ENCODE measurements at regions not wholly inside any gene's neighbourhood (a gene's known extent, or its start where the extent isn't known, plus 50 kb on each side); places are given as distances from the start of the nearest gene placed in this dataset.

GRCh38 chr6:126529637-126530362 lies 189.9 kb downstream of the CENPW start:
- no peak for DNase-seq (ENCODE audit: low read depth)

DNA sequence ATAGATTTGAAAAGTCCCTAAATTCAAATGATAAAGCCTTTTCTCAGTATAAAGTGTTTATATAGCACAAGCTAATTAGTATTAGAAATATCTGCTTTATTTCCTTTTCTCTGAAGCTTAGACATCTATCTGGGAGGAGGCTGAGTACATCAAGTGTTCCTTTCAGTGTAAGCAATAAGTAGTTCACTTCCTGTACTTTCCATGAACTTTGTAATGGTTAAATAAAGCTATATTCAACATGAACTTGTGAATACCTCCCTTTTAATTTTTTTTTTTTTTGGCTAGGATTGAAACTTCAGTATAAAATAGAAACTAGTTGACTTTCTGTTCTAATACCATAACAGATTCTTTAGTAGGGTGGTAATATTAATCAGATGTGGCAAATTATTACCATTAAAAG lies 190.9 kb downstream of the CENPW start:
- no peak for DNase-seq (ENCODE audit: low read depth)

DNA sequence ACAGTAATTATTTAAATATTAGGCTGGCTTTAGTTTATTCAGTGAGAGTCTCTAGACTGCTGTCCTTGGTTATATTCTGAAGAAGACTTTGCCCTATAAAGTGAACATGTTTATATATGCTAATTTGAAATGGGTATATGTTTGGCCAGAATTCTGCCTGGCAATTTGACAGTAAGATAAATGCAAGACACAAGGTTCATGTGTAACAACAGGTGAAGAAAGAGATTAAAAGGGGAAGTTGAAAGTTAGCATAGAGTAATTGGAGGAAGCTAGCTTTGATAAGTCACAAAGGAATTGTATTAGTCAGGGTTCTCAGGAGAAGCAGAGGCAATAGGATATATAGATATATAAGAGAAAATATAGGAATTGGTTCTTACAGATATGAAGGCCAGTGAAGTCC lies 191.4 kb downstream of the CENPW start:
- DNase-seq (ENCODE audit: low read depth): no peak

- no peak for DNase-seq (ENCODE audit: low read depth)
These were observed 191.9 kb downstream of the CENPW start for GRCh38 chr6:126531840-126532239.

DNA sequence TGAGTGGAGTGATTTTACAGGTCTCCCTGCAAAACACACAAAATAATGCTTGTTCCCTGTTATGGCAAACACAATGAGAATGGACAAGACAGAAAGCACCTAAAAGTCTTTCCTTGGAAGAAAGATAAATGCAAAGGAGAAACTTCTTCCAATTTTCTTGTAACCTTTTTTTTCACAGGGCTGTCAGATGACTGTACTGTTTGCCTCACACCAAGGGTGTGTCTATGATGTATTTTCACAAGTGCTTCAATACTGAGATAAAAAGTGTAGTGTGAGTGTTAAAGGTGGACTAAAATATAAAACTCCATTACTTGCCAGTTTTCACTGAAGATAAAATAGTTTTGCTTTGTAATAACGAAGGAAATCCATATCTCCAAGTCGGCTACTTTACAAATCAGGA lies 194.5 kb downstream of the CENPW start:
- no peak for DNase-seq (ENCODE audit: low read depth)

GRCh38 chr6:126535138-126535537 lies 195.2 kb downstream of the CENPW start:
- no peak for DNase-seq (ENCODE audit: low read depth)

DNA sequence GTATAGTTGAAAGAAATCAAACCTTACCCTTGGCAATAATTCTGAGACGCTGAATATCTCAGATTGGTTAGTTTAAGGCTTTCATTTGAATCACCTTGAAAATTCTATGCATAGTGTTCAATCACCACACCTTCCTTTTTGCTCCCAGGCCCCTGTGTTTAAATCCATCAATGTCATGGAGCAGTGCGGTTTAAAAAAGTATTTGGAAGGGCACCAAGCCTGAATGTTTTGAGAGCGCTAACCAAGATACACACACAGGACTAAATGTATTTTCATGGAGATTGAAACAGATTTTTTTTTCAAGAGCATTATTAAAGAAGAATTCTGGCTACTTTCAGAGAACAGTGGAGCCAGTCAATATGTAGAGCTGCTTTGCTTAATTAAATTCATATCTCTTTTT lies 195.7 kb downstream of the CENPW start:
- DNase-seq (ENCODE audit: low read depth): no peak

DNA sequence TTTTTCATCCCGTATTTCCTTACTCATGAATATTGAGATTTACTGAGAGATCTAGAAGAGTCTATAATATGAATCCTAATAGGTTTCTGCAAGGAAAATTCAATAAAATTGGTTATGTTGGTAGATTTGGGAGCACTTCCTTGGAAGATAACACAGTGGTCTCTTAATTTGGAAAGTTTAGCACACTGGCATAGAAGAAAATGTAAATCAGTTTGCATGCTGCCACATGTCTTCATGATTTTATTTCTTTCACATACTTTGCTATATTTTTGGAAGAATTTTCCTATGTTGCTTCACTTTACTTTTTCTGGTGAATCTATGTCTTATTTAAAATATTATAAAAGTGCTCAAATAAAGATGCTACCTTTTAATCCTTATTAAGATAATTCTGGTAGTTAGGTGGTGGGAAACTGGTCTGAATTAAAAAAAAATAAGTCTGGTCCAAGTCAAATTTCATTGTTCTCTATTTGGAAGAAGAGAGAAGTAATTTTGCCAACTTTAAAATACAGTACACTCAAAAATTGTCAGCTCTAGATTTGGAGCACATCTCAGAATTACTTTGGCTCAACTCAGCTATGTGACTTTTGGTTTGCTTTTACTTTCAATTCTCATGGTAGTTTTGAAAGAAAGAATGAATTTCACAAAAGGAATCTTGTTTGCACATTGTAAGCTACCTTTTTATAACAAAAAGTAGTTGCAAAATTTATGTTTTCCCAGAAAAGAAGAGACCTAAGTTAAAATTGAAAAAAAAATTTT lies 197.3 kb downstream of the CENPW start:
- no peak for DNase-seq (ENCODE audit: low read depth)

DNA sequence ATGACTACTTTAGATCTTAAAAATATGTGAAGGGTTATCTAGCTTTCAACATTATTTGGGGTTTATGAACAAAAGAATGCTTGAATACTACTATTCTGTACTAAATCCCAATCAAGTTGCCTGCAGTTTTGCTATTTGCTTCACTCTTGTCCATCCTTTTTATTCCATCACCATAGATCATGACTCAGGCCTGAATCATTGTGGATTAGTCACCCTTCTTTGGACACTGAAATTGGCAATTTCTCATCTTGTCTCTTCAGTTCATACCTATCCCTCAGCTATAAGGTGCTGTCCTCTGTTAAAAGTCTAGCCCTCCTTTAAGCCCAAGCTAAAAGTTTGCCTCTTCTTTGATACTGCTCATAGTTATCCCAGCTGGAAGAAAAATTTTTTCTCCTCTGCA lies 199.1 kb downstream of the CENPW start:
- peak; percentile 22 for DNase-seq (ENCODE audit: low read depth)

- DNase-seq (ENCODE audit: low read depth): no peak
These were observed 200.2 kb downstream of the CENPW start for GRCh38 chr6:126540161-126540560.

- no peak for DNase-seq (ENCODE audit: low read depth)
These were observed 202.0 kb downstream of the CENPW start for GRCh38 chr6:126541806-126542491.

GRCh38 chr6:126546541-126547120 lies 206.7 kb downstream of the CENPW start:
- DNase-seq (ENCODE audit: low read depth): peak; percentile 4

- peak; percentile 12 for DNase-seq (ENCODE audit: low read depth)
These were observed 208.4 kb downstream of the CENPW start for GRCh38 chr6:126548300-126548699.

GRCh38 chr6:126550323-126550722 lies 210.4 kb downstream of the CENPW start:
- no peak for DNase-seq (ENCODE audit: low read depth)

GRCh38 chr6:126551832-126552231 lies 211.9 kb downstream of the CENPW start:
- no peak for DNase-seq (ENCODE audit: low read depth)

GRCh38 chr6:126553854-126554253 lies 213.9 kb downstream of the CENPW start:
- DNase-seq (ENCODE audit: low read depth): peak; percentile 5

- no peak for DNase-seq (ENCODE audit: low read depth)
These were observed 230.6 kb downstream of the CENPW start for GRCh38 chr6:126570507-126570906.

DNA sequence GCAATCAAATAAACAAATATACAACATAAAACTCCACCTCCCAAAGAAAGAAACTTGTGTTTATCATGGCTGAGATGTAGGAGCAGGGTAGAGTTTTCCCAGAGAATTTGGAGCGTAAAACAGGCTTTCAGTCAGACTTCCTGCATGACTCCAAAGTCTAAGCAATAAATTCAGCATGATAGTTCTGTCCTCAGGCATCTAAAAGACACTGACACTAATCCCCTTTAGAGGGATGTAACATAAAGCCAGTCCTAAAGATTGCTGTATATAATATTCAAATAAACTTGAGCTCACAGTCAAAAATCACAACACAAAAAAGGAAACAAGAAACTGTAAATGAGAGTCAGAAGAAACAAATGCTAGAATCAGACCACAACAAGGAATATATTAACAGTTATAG lies 234.4 kb downstream of the CENPW start:
- DNase-seq (ENCODE audit: low read depth): no peak

- no peak for DNase-seq (ENCODE audit: low read depth)
These were observed 241.4 kb downstream of the CENPW start for GRCh38 chr6:126581316-126581715.

- no peak for DNase-seq (ENCODE audit: low read depth)
These were observed 260.5 kb downstream of the CENPW start for GRCh38 chr6:126600258-126600916.

DNA sequence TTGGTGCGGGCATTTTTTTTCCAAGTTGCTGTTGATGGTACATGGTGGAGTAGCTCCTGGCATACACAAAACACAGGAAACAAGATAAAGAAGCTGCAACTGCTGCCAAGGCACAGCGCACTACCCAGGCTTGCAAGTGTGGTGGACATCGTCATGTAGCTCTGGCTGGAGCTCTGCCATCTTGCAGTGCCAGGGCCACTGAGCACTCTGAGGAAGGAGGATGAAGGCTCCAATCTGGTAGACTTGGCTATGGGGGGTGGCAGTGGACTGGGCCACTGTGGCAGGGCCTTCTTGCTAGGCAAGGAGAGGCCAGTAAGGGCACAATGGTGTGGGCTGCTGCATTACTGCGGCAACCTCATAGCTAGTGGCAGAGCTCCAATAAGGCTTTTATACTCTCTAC lies 263.5 kb downstream of the CENPW start:
- no peak for DNase-seq (ENCODE audit: low read depth)

- DNase-seq (ENCODE audit: low read depth): no peak
These were observed 265.2 kb downstream of the CENPW start for GRCh38 chr6:126605089-126605488.
